Adrenal gland (tissue), 9 donors: ENCODE measurements at regions not wholly inside any gene's neighbourhood (a gene's known extent, or its start where the extent isn't known, plus 50 kb on each side); places are given as distances from the start of the nearest gene placed in this dataset.

Source experiments
- DNase-seq, 7 donors: peaks; one replicate each; pipeline ENCODE4 v3.0.0-alpha.2; 2019 to 2020
- H3K27ac ChIP-seq, 5 donors: fragments of 200-600 bp; sonication (generic) in 4 of 5; 1 replicate in 3 of 5; 2 replicates in 2 of 5; pipeline versions ENCODE4 v1.5.1 to v1.8.0; 2016 to 2020; ENCODE audit warnings: mild to moderate bottlenecking in 1 of 5
- H3K27me3 ChIP-seq: fragments of 200-600 bp; 2 replicates; pipeline ENCODE4 v1.8.0; 2021
- H3K36me3 ChIP-seq, 2 donors: fragments of 200-600 bp; replicated peaks in 1 of 2; 1 replicate in 1 of 2; 2 replicates in 1 of 2; pipeline versions ENCODE4 v1.5.1 to v1.8.0; 2018 to 2022
- H3K4me1 ChIP-seq, 2 donors: fragments of 200-600 bp; replicated peaks in 1 of 2; 1 replicate in 1 of 2; 2 replicates in 1 of 2; pipeline versions ENCODE4 v1.5.1 to v1.8.0; 2018 to 2021
- H3K4me3 ChIP-seq, 4 donors: fragments of 200-600 bp; sonication (generic) in 3 of 4; one replicate each; pipeline ENCODE4 v1.5.1; 2016 to 2018
- H3K9me3 ChIP-seq, 3 donors: fragments of 200-600 bp; sonication (generic) in 1 of 3; replicated peaks in 1 of 3; 1 replicate in 2 of 3; 2 replicates in 1 of 3; pipeline versions ENCODE4 v1.5.1 to v1.8.0; 2016 to 2021
- POLR2A ChIP-seq, 2 donors: fragments of 450-650 bp; IDR thresholded peaks; one replicate each; pipeline ENCODE4 v1.6.1; 2017; ENCODE audit warnings: antibody characterized with exemption in 2 of 2, mild to moderate bottlenecking in 2 of 2, moderate library complexity in 1 of 2
- WGBS, 4 donors: extraction: QIAGEN DNeasy Blood & Tissue Kit in 2 of 4; methylation state at CpG; one replicate each; pipeline versions ENCODE4 v1.1.5 to v1.1.7; 2013 to 2017; 5-methylcytosine and 5-hydroxymethylcytosine counted together
- intact Hi-C, 2 donors: fragments of 100-400 bp; cut with DNase I; formaldehyde crosslinking; loops; one replicate each; pipeline versions ENCODE4 v1.14.1 to v1.15.0; 2022 to 2023
- TF ChIP-seq, protein P1 (sequence below), 6 experiments: fragments of 450-650 bp in 4 of 6; fragments of 200-600 bp in 2 of 6; sonication (generic) in 1 of 6; IDR thresholded peaks; 1 replicate in 5 of 6; 2 replicates in 1 of 6; pipeline versions ENCODE4 v1.5.1 to v1.8.0; 2016 to 2021; ENCODE audit warnings: antibody characterized with exemption in 6 of 6, mild to moderate bottlenecking in 2 of 6, moderate library complexity in 1 of 6
- donor health status: healthy with polysubstance abuse.
- donor health status: Bipolar disorder and iron deficiency.
- donor health status: DM: yes; HTN: yes; CAD: no.
- donor health status: DM: no; HTN: no; CAD: no.
- donor health status: DM: no; HTN: no; CAD: no.

DNA sequence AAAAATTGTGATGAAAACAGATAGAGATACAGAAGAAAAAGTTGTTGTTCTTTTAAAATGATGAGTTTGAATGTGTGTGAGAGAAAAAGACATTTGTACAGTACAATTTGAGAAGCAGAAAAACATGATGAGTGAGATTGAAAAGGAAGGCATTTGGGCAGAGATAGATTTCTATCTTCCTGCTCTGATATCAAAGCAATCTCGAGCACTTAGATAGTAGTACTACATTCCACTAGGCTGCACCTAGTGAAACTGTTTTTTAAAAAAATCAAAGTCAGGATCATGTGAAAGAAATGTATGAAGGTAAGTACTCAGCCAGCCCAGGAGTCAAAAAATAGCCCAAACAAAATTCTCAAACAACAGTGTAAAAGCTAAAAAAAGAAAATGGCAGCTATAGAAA is 104.1 kb upstream of the UBE2E2 start:
- Histone ChIP-seq H3K27ac (no peak overlapping the region), H3K27me3 (no peaks in the 10 kb centered on the region), H3K4me1 (no peaks in the 10 kb centered on the region), H3K36me3 (no peaks in the 10 kb centered on the region), H3K4me3 (no peak overlapping the region), H3K9me3 (no peaks in the 10 kb centered on the region)
- TF ChIP-seq, protein P1, sequence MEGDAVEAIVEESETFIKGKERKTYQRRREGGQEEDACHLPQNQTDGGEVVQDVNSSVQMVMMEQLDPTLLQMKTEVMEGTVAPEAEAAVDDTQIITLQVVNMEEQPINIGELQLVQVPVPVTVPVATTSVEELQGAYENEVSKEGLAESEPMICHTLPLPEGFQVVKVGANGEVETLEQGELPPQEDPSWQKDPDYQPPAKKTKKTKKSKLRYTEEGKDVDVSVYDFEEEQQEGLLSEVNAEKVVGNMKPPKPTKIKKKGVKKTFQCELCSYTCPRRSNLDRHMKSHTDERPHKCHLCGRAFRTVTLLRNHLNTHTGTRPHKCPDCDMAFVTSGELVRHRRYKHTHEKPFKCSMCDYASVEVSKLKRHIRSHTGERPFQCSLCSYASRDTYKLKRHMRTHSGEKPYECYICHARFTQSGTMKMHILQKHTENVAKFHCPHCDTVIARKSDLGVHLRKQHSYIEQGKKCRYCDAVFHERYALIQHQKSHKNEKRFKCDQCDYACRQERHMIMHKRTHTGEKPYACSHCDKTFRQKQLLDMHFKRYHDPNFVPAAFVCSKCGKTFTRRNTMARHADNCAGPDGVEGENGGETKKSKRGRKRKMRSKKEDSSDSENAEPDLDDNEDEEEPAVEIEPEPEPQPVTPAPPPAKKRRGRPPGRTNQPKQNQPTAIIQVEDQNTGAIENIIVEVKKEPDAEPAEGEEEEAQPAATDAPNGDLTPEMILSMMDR (IDR thresholded peaks at IDR 0.05), result no peak
- TF ChIP-seq POLR2A (IDR thresholded peaks at IDR 0.05), result no peak
- DNase-seq, result no peak
- intact Hi-C loops, result no loop called here
- 49 to 71% (median 58%) methylated on average over 1 of the region's 1 CpG for WGBS, 4 donors

DNA sequence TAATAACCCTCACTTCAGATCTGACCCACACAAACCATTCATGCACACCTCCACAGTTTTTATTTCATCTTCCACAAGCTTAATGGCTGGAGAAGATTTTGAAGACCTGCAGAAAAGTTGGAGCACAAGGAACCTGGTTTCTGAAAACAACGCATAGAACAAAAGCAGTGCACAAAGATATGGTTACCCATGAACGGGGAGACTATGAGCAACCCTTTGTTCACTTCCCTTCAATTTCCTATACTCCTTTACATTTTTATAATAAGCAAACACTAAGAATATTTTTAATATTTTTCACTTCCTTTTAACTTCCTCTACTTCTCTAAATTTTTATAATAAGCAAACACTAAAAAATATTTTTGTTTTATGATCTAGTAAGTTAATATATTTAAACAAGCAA is 103.5 kb upstream of the UBE2E2 start:
- intact Hi-C loops, result no loop called here
- Histone ChIP-seq H3K9me3 (no peaks in the 10 kb centered on the region), H3K4me1 (no peaks in the 10 kb centered on the region), H3K27ac (no peak overlapping the region), H3K4me3 (no peak overlapping the region), H3K27me3 (no peaks in the 10 kb centered on the region), H3K36me3 (no peaks in the 10 kb centered on the region)
- no peak for DNase-seq
- TF ChIP-seq POLR2A (IDR thresholded peaks at IDR 0.05), result no peak
- TF ChIP-seq, protein P1 (IDR thresholded peaks at IDR 0.05), result no peak
- 63 to 79% (median 72%) methylated on average over 2 of the region's 2 CpGs for WGBS, 4 donors

DNA sequence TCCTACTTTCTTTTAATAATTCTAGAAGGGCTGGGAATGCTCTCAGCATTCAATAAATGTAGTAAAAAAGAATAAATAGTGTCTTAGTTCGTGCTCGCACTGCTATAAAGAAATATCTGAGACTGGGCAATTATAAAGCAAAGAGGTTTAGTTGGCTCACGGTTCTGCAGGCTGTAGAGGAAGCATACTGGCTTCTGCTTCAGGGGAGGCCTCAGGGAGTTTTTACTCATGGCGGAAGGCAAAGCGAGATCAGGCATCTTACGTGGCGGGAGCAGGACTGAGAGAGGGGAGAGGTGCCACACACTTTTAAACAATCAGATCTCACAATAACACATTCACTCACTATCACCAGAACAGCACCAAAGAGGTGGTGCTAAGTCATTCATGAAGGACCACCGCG is 103.0 kb upstream of the UBE2E2 start:
- no peaks in the 10 kb centered on the region for H3K9me3 ChIP-seq
- TF ChIP-seq, protein P1 (IDR thresholded peaks at IDR 0.05), result no peak
- no peak for TF ChIP-seq POLR2A (IDR thresholded peaks at IDR 0.05)
- intact Hi-C loops, result no loop called here

DNA sequence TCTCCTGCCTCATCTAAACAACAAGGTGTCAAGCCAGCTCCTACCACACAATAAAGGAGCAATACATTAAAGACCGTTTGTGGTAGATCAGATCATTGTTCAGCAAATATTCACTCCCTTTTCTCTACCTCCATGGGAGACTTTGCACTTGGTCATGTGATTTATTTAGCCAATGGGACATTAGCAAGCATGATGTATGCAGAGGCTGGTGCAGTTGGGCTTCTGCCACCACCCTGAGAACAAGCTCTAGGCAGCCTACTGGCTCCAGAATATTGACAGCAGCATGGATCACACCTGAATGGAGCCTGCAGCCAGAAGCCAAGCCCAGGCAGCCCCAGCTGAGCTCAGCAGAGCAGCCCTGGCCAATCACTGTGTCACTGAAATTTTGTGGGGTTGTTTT is 99.4 kb upstream of the UBE2E2 start:
- H3K27ac ChIP-seq, result no peak overlapping the region
- DNase-seq, result no peak
- no peaks in the 10 kb centered on the region for H3K9me3 ChIP-seq
- no peaks in the 10 kb centered on the region for H3K27me3 ChIP-seq
- intact Hi-C loops, result no loop called here
- H3K36me3 ChIP-seq, result no peaks in the 10 kb centered on the region
- H3K4me3 ChIP-seq, result no peak overlapping the region
- 43 to 57% (median 50%) methylated on average over 1 of the region's 1 CpG for WGBS, 4 donors
- no peaks in the 10 kb centered on the region for H3K4me1 ChIP-seq
- TF ChIP-seq, protein P1 (IDR thresholded peaks at IDR 0.05), result no peak
- TF ChIP-seq POLR2A (IDR thresholded peaks at IDR 0.05), result no peak

More for the DNA sequence above, 103.0 kb upstream of the UBE2E2 start:
- Histone ChIP-seq H3K27me3 (no peaks in the 10 kb centered on the region), H3K36me3 (no peaks in the 10 kb centered on the region), H3K4me3 (no peak overlapping the region), H3K27ac (no peak overlapping the region), H3K4me1 (no peaks in the 10 kb centered on the region)
- no peak for DNase-seq
- WGBS, 4 donors, result 87 to 93% (median 90%) methylated on average over 9 of the region's 9 CpGs
